Erythroblast (primary cell): ENCODE measurements at regions not wholly inside any gene's neighbourhood (a gene's known extent, or its start where the extent isn't known, plus 50 kb on each side); places are given as distances from the start of the nearest gene placed in this dataset.

Experiments used
- GATA1 ChIP-seq: IDR thresholded peaks from 2 replicates; pipeline ENCODE4 v1.6.1; 2011; ENCODE audit warnings: low read depth, mild to moderate bottlenecking, control low read depth, low read length, moderate library complexity
- POLR2A ChIP-seq: IDR thresholded peaks from 2 replicates; pipeline ENCODE4 v1.6.1; 2011; ENCODE audit warnings: mild to moderate bottlenecking, low read length

- TF ChIP-seq POLR2A (no peak), GATA1 (no peak)
Observed at GRCh38 chr4:188459381-188459780, 320.1 kb downstream of the TRIML1 start.
